DOHH2 (cell line): ENCODE measurements at regions not wholly inside any gene's neighbourhood (a gene's known extent, or its start where the extent isn't known, plus 50 kb on each side); places are given as distances from the start of the nearest gene placed in this dataset.

Experiments used
- H3F3A ChIP-seq: fragments of 200-600 bp; sonication (generic), shearing (Covaris generic); 2 replicates; pipeline ENCODE4 v1.6.0; 2016; ENCODE audit warnings: antibody characterized with exemption, mild to moderate bottlenecking; ENCODE audit not compliant: control insufficient read depth, insufficient read depth
- H3K27ac ChIP-seq: fragments of 200-600 bp; sonication (generic); 2 replicates; pipeline ENCODE4 v1.5.1; 2014; ENCODE audit warnings: low read depth, mild to moderate bottlenecking, low read length, moderate library complexity
- H3K27me3 ChIP-seq: fragments of 200-600 bp; sonication (generic); 2 replicates; pipeline ENCODE4 v1.6.1; 2014; ENCODE audit warnings: mild to moderate bottlenecking, low read length, mixed read lengths; ENCODE audit not compliant: control insufficient read depth
- H3K36me3 ChIP-seq: fragments of 200-600 bp; sonication (generic); 2 replicates; pipeline ENCODE4 v1.6.1; 2014; ENCODE audit warnings: mild to moderate bottlenecking, low read length, moderate library complexity, mixed read lengths; ENCODE audit not compliant: control insufficient read depth
- H3K4me1 ChIP-seq: fragments of 200-600 bp; sonication (generic); 2 replicates; pipeline ENCODE4 v1.6.1; 2014; ENCODE audit warnings: mild to moderate bottlenecking, low read length, mixed read lengths; ENCODE audit not compliant: control insufficient read depth
- H3K4me2 ChIP-seq: fragments of 200-600 bp; sonication (generic); 2 replicates; pipeline ENCODE4 v1.6.0; 2014; ENCODE audit warnings: mild to moderate bottlenecking, low read length, moderate library complexity
- H3K4me3 ChIP-seq: fragments of 200-600 bp; sonication (generic); 2 replicates; pipeline ENCODE4 v1.5.1; 2014; ENCODE audit warnings: mild to moderate bottlenecking, low read length, mixed read lengths
- H3K79me2 ChIP-seq: fragments of 200-600 bp; sonication (generic); 2 replicates; pipeline ENCODE4 v1.6.1; 2014; ENCODE audit warnings: mild to moderate bottlenecking, low read length, mixed read lengths; ENCODE audit not compliant: control insufficient read depth
- H3K9me2 ChIP-seq: fragments of 200-600 bp; sonication (generic); replicated peaks from 2 replicates; pipeline ENCODE4 v1.6.1; 2014; ENCODE audit warnings: mild to moderate bottlenecking, low read length, mixed read lengths; ENCODE audit not compliant: control insufficient read depth
- H3K9me3 ChIP-seq: fragments of 200-600 bp; sonication (generic); 2 replicates; pipeline ENCODE4 v1.6.1; 2014; ENCODE audit warnings: antibody characterized with exemption, low read length, mixed read lengths; ENCODE audit not compliant: control insufficient read depth, insufficient read depth
- H4K20me1 ChIP-seq: fragments of 200-600 bp; sonication (generic); 2 replicates; pipeline ENCODE4 v1.6.0; 2014; ENCODE audit warnings: low read depth, mild to moderate bottlenecking, antibody characterized with exemption, low read length, moderate library complexity; ENCODE audit not compliant: control insufficient read depth, insufficient read depth
- CTCF ChIP-seq: fragments of 200-600 bp; sonication (generic); IDR thresholded peaks from one replicate; pipeline ENCODE4 v1.5.1; 2014; ENCODE audit warnings: antibody characterized with exemption, mild to moderate bottlenecking, low read depth, low read length; ENCODE audit not compliant: poor library complexity, severe bottlenecking
- EZH2phosphoT487 ChIP-seq: fragments of 200-600 bp; sonication (generic); IDR thresholded peaks from 2 replicates; pipeline ENCODE4 v1.6.1; 2017; ENCODE audit warnings: borderline replicate concordance, mild to moderate bottlenecking, antibody characterized with exemption, low read length, moderate library complexity, mixed read lengths

DNA sequence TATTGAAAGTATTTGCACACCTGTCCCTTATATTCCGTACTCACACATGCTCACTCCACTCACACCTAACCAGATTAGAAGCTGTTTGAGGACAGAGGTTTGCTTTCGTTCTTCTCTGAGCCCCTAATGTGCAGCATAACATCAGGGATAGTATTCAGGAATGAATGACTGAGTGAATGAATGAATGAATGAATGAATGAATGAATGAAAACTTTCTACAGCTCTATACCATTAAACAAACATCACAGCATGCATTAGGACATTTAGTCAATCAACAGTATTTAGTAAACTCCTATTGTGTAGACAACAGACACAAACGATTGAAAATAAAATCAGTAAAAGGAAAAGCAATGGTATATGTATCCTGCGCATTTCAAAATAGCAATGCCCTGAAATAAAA is 212.7 kb downstream of the SHQ1 start:
- Histone ChIP-seq H3K79me2 (no peaks in the 10 kb centered on the region), H3F3A (no peaks in the 10 kb centered on the region), H3K9me2 (no peaks in the 10 kb centered on the region), H3K4me3 (no peak overlapping the region), H3K27me3 (peaks cover 14% of the 10 kb centered on the region), H3K36me3 (no peaks in the 10 kb centered on the region), H3K9me3 (no peaks in the 10 kb centered on the region), H4K20me1 (no peaks in the 10 kb centered on the region), H3K4me2 (no peak overlapping the region), H3K27ac (no peak overlapping the region), H3K4me1 (peaks cover 4% of the 10 kb centered on the region)
- TF ChIP-seq EZH2phosphoT487 (no peak), CTCF (no peak)

DNA sequence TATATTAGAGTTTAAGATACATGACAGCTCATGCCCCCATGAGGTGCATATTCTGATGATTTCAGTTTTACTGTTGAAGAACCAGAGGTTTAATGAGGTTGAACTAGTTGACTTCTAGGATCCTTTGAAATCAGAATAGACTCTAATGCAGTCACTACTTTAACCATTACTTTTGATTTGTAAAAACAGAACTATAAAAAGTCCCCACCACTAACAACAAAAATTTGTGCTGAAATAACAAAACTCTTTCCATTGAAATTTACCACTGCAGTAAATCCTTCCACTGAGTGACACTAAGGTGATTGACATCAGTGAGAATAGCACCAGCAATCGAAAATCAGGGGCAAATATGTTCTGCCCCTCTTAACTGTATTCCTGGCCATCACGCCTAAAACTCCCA is 214.1 kb downstream of the SHQ1 start:
- H3K4me3 ChIP-seq, result no peak overlapping the region
- H3K36me3 ChIP-seq, result no peaks in the 10 kb centered on the region
- peaks cover 15% of the 10 kb centered on the region for H3K4me1 ChIP-seq
- no peaks in the 10 kb centered on the region for H3F3A ChIP-seq
- no peaks in the 10 kb centered on the region for H4K20me1 ChIP-seq
- H3K4me2 ChIP-seq, result no peak overlapping the region
- no peaks in the 10 kb centered on the region for H3K9me3 ChIP-seq
- H3K79me2 ChIP-seq, result no peaks in the 10 kb centered on the region
- no peak overlapping the region for H3K27ac ChIP-seq
- H3K27me3 ChIP-seq, result peaks cover 14% of the 10 kb centered on the region
- no peaks in the 10 kb centered on the region for H3K9me2 ChIP-seq
- TF ChIP-seq CTCF, result no peak
- no peak for TF ChIP-seq EZH2phosphoT487

DNA sequence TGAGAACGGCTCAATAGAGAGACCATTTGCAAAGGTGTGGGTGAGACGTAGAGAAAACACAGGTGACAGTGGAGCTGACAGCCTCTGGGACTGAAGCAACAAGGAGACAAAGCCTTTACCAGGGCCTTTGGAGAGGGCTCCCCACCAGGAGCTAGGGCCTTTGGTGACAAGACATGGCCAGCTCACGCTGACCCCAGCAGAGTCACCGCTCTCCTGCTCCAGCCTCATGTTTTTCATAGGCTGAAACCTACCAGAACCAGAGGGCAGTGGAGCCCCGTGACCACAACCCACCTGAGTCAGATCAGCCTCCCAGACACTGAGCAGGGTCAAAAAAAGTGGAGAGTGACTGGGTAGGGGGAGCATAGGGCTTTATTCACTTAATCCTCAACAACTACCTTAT is 214.7 kb downstream of the SHQ1 start:
- no peak overlapping the region for H3K4me2 ChIP-seq

More for the DNA sequence above, 214.7 kb downstream of the SHQ1 start:
- Histone ChIP-seq H4K20me1 (no peaks in the 10 kb centered on the region), H3K27ac (no peak overlapping the region), H3F3A (no peaks in the 10 kb centered on the region), H3K79me2 (no peaks in the 10 kb centered on the region), H3K27me3 (peaks cover 14% of the 10 kb centered on the region), H3K36me3 (no peaks in the 10 kb centered on the region), H3K4me1 (peaks cover 19% of the 10 kb centered on the region), H3K4me3 (no peak overlapping the region), H3K9me2 (no peaks in the 10 kb centered on the region), H3K9me3 (no peaks in the 10 kb centered on the region)
- TF ChIP-seq EZH2phosphoT487 (no peak), CTCF (no peak)
